CD4-positive, alpha-beta T cell treated with Interleukin-15 for 4 hours (primary cell): ENCODE measurements at regions not wholly inside any gene's neighbourhood (a gene's known extent, or its start where the extent isn't known, plus 50 kb on each side); places are given as distances from the start of the nearest gene placed in this dataset.
"Not testable (repeated sequence)": the region's sequence is repeated elsewhere in the genome, so short reads cannot be mapped to it uniquely, and the experiment has no call there.

Experiments used
- DNase-seq: peaks from one replicate; pipeline ENCODE4 v3.0.0-alpha.2; 2020; ENCODE audit warnings: low spot score

DNA sequence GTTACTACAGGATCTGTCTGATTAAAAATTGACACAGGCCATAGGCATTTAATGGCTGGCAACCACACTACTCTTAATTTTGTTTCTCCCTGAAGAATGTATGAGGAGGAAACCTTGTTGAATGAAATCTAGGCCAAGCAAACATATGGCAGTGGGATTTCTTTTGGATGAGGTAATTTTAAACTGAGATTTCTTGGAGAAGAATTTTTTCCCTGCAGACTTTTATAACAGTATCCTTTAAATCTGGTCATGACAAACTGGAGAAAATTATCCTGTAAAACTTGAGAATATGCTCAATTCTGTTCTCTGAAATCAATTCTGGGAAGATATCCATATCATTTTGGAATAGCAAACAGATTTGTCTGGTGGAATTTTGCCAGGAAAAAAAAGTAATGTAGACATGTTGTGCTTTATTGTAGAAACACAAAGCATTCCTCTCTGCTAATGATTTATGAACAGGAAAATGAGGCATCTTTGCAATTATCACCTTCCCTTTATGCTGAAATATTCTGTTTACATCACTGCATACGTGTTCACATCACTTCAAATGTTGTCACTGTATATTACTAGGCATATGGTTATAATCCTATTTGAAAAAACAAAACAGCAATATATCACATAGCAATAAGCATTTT, 108.3 kb upstream of the ARSJ start:
- no peak for DNase-seq

DNA sequence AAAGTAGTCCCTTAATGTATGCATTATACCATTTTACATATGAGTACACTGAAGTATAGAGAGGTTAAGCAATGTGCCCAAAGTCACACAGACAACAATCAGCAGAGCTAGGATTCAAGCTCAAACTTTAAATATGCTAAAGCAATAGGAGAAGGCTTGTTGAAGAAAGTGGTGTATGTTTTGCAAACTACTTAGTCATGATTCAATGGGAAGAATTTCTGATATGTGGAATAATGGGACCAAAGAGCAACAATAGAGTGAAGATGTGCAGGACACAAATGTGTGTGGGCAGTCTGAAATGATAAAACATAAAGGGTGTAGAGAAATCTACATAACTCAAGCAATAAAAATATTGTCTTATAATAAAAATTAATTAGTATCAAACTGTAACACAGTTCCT, 109.0 kb upstream of the ARSJ start:
- no peak for DNase-seq

DNA sequence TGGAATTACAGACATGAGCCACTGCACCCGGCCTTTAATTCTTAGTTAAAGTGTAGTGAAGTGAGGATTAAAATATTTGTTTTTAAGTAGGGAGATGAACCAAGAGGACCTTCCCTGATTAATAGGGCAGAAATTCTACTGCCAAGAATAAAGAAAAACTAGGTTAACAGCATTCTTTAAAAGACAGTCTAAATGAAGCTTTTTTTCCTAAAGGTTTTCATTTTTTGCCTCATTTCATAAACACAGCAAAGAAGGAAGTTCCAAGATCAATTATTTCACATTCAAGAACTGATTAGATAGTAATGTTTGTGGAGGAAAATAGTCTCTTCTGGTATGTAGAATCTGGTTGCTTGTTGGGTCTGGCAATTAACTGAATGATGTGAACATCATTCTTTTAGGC, 112.1 kb upstream of the ARSJ start:
- DNase-seq, result no peak

DNA sequence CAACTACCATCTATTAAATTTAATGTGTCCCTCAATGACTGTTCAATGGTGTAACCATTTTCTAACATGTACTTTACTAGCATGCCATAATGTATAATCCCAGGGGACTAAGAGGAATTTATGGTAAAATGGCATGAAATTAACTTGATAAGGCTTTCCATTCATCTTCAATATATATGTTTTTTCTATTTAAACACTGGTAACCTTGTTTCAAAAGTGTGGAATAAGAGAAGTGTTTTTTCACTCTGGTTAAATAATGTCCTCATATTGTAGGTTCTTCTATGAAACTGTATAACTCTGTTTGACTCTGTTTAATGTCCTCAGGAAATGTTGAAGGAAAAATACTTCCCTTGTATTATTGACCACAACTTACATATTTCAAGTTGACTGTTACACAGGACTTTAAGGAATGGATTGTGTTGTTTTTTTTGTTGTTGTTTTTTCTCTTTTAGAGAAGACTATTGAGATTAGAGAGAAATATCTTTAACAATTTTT, 113.8 kb upstream of the ARSJ start:
- no peak for DNase-seq

DNA sequence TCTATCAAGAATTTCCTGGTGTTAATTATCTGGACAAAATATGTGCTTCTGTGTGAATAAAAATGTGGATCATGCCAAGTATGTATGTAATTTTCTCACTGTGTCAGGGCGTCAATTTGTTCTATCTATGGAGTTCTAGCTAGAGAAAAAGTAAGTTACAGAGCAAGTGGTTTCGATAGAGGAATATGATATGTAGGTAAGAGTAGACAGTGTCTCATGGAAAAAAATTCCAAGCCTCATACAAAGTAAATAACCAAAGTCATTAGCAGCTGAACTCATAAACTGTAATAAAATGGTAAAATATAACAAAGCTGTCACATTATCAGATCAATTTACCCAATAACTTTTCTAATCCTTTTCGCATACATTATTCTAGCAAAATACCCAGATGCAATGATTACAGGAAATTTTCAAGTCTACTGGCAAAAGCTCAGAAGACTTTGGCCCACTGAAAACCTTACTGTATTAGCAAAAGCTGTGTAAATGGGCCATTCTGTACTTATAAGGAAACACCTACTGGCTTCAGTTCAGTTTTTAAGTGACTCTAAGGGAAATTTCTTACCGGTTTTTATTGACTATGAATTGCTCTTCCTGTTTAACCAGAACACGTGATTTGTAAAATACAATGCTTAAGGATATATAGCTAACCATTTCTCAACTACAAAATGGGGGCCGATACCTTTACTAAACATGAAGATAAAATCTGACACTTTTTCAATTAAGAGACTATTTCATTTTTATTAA, 121.0 kb upstream of the ARSJ start:
- DNase-seq, result no peak

DNA sequence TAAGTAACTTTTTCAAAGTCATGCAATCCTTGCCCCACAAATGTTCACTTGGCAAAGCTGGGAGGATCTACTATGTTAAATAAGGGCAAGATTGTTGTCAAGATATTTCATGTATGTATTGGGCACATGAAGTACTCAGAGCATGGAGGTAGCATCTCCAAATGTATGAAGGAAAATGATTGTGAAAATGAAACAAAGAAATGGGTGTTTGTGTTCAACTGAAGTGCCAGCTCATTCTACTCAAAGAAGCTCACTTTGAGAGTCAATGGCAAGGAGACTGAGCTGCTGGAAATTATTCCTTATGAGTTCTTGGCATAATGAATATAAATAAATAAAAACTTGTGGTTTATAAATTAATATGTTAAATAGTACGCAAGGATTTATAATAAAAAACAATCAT, 124.5 kb upstream of the ARSJ start:
- no peak for DNase-seq

DNA sequence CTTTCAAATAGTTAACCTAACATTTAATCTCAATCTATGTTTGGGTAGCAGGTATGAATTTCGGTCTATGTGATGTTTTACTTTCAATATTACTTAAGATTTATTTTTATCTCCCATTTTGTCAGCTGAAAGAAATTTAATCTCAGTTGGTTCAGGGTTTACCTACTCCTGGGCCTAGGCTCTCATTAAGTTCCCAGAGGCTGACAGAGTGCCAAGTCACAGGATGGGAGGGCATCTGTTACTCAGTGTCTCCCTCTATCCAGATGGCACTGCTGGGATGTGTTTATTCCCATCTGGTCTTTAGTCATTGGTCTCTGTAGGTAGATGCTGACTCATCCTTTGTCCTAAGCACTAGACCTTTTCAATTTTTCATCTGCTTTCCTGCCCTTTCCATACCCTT, 129.4 kb upstream of the ARSJ start:
- DNase-seq, result no peak

DNA sequence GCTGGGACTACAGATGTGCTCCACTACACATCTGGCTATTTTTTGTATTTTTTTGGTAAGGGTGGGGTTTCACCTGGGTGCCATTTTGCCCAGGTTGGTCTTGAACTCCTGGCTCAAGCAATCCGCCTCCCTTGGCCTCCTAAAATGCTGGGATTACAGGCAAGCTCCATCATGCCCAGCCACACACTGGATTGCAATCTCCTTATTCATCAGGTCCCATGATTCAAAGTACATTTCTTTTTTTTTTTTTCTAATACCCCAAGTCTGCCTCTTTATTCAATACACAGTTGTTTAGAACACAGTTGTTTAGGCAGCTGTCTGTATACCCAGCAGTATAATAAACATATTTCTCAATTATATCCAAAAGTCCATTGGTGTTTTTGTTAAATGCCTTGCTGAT, 130.3 kb upstream of the ARSJ start:
- no peak for DNase-seq

DNA sequence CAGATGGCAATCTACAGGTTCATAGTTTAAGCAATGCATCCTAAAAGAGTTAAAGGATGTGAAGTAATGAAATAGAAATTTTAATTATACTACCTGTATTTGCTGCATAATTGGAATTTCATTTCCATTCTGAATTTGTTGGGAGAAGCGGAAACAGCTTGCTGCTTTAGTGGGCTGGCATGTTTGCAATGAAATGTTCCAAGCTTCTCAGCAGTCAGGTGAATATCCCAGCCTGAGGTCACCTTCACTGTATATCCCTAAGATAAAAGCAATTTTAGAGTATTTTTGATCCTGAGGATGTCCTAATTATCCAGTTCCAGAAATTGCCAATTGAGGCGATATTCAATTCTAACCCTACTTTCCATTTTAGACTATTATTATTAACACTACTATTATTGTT, 136.1 kb upstream of the ARSJ start:
- no peak for DNase-seq

DNA sequence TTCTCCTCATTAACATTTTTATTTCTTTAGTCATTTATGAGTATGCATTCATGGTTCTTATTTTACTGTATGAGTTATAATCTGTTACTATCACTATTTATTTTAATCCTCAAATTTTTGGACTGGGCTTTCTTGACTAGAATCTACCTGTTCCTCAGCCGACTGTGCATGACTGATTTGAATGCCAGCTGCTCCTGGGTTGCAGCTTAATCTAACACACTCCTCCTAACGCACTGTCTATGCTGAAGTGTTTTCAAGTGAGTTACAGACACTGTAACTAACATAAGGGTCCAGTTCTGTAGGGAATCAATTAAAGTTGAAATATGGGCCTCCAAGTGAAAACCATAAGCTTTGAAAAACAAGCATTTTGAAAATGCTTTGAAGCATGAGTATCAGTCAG, 137.4 kb upstream of the ARSJ start:
- no peak for DNase-seq

DNA sequence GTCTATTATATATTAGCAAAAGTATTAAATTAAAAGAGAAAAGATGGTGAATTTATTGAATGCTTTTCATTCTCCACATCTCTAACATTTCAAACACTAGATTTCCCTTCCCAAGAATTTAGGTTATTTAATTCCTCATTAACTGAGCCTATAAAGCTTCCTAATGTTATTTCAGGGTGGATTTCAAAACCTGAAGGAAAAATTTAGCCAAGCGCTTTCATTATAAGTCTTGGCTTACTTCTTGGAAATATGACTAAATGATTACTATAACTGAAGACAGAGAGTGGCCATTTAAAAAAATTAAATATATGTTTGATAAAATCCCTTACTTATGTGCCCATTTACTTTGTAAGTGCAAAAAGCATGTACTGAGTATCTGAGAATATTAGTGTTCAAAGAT, 141.8 kb upstream of the ARSJ start:
- no peak for DNase-seq

DNA sequence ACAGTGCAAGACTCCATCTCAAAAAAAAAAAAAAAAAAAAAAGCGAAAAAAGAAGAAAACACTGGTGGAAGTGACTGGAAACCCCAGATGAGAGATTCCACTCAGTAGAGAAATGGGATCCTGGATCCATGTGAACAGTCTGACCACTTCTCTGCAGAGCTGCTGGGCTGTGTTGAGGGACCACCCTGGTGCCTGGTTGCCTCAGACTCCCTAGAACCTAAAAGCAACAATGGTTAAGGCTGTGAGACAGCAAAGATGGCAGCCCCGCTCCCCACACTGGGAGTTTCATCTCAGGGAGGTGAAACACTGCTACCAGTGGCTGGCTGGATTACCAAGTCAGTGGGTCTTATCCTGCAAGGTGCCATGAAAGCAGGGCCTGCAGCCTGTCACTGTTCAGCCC, 152.8 kb upstream of the ARSJ start:
- no peak for DNase-seq

DNA sequence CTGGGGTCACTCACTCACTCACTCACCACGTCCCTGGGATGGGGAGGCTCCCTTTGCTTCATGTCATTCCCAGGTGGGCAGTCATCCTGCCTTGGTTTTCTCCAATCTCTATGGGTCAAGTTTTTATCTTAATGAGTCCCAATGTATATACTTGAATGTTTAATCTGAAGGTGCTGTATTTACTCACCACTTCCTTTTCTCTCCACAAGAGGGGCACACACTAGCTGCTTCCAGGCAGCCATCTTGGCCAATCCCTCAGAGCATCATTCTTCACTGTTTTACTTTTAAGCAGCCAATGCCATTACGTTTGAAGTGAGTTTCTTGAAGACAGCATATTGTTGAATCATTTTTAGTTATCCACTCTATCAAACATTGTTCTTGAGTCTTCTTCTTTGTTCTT, 153.4 kb upstream of the ARSJ start:
- DNase-seq, result no peak

DNA sequence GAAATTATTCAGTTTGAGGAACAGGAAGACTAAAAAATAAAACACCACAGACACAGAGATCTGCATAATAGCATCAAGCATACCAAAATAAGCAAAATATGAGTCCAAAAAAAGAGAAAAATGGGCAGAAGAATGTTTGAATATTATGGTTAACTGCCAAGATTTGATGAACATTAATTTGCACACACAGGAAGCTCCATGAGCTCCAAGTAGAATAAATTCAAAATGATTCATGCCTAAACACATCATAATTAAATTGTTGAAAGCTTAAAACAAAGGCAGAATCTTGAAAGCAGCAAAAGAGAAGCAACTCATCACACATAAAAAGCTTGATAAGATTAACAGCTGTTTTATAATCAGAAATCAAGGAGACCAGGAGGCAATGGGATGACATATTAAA, 156.6 kb upstream of the ARSJ start:
- no peak for DNase-seq

DNA sequence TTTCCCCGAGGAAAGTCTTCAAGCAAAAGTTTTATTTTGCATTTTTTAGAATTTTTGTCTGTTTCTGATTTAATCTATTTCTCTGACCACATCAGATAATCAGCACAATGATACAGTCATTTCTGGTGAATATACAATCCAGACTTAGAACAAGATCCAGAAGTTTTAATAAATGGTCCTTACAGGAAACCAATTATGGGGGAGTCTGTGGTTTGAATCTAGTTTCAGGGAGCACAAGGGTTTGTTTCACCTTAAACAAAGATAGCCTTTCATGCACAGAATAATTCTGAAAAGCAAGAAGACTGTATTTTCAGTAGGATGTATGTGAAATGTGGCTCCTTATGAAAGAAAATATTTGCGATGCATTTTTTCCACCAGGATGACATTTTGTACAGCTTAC, 158.5 kb upstream of the ARSJ start:
- no peak for DNase-seq

DNA sequence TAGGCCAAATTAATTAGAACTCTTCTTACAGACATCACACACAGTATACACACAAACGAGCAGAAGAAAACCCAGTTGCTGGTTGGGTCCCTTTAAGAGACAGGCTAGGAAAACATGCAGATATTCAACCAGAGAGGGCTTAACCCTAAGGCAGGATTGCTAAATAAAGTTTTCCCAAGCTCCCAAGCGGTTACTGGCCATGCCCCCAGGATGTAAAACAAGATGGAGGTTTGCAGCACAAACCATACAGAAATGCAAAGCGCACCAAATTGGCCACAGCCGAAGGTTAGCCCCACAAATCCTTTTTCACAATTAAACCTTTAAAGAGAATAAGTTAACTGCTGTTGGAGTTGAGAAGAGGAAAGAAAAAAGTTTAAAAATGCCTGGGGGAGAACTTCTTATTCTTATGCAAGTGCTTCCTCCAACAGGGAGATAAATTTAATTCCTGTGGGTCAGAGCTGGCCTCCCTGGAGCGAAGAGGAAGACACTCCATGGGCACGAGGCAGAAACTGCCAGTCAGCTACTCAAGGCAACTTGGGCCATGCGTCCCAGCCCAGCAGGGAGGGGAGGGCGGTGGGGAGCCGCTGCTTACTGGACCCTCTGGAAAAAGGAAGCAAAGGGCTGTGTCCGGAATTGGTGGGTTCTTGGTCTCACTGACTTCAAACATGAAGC, 167.6 kb upstream of the ARSJ start:
- no peak for DNase-seq

DNA sequence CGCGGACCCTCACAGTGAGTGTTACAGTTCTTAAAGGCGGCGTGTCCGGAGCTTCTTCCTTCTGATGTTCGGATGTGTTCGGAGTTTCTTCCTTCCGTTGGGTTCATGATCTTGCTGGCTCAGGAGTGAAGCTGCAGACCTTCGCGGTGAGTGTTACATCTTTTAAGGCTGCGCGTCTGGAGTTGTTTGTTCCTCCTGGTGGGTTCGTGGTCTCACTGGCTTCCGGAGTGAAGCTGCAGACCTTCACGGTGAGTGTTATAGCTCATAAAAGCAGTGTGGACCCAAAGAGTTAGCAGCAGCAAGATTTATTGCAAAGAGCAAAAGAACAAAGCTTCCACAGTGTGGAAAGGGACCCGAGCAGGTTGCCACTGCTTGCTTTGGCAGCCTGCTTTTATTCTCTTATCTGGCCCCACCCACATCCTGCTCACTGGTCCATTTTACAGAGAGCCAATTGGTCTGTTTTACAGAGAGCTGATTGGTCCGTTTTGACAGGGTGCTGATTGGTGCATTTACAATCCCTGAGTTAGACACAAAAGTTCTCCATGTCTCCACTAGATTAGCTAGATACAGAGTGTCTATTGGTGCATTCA, 168.3 kb upstream of the ARSJ start:
- not testable (repeated sequence) for DNase-seq

DNA sequence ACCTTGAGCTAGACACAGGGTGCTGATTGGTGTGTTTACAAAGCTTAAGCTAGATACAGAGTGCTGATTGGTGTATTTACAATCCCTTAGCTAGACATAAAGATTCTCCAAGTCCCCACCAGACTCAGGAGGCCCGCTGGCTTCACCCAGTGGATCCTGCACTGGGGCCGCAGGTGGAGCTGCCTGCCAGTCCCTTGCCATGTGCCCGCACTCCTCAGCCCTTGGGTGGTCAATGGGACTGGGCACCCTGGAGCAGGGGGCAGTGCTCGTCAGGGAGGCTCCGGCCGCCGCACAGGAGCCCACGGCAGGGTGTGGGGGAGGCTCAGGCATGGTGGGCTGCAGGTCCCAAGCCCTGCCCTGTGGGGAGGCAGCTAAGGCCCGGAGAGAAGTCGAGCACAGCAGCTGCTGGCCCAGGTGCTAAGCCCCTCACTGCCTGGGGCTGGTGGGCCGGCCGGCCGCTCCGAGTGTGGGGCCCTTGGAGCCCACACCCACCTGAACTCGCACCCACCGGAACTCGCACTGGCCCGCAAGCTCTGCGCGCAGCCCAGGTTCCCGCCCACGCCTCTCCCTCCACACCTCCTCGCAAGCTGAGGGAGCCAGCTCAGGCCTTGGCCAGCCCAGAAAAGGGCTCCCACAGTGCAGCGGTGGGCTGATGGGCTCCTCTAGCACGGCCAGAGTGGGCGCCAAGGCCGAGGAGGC, 169.1 kb upstream of the ARSJ start:
- not testable (repeated sequence) for DNase-seq

DNA sequence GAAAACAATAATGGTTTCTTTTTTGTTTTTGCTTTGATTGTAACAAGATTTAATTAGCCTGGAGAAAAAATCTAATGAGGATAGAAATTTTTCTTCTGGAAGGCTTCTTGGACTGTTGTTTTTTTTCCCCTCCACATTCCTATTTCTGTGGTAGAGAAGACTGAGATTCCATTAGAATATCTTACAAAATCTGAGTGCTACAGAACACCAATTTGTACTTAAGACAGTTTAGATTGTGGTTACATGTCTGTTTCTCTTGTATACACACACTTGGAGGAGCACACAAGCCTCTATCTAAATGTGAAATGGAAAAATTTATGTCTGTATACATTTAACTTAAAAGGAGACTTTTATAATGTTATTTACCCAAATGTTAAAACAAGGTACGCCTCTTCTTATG, 176.9 kb upstream of the ARSJ start:
- DNase-seq, result no peak

DNA sequence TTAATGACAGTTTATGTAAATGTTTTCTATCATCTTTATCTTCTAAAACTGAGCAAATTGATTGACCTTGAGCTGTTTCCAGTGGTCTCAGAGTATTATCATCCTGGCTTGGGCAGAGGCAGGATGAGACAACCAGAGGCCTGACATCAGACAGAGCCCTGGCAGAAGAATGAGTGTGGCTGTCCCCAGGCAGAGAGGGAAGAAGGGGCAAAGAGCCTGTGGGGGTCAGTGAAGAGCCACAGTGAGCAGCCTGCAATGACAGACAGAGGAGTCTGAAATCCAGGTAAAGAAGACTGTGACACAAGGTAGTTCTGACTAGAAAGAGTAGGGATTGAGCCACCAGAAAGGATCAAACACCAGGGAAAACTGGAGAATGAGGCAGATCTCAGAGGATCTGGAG, 182.4 kb upstream of the ARSJ start:
- DNase-seq, result no peak

DNA sequence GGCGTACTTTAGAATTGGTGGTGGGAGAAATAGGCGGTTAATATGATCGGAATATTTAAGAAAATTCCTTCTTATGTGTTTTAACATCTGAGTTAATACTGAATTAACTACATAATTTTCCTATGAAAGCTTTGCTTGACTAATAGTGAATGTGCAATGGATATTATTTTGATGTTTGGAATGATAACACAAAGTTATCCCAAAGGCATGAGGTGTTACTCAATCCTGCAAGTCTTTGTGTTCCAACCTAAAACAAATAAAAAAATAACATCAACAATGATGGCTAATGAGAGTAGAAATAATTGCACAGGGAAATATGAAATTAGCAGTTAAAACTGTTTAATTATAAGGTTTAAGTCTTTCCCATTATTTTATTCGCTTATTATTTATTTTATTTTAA, 183.6 kb upstream of the ARSJ start:
- DNase-seq, result no peak

DNA sequence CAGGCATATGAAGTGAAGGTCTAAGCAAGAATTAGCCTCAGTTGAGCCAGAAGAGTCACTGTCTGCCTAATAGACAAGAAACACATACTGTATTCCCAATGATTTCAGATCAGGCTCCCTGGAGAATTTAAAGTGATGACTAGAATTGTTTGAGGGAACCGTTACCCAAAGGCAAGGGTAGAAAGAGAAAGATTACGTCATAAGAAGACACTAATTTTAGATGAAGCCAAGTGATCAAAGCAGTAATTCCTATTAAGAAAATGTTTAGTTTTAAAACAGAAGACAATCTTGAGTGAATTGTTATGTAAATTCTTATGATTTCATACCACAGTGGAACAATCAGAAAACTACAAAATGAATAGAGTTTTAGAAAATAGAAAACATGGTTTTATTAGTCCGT, 194.5 kb upstream of the ARSJ start:
- DNase-seq, result no peak
